ENCODE measurements at regions not wholly inside any gene's neighbourhood (a gene's known extent, or its start where the extent isn't known, plus 50 kb on each side); places are given as distances from the start of the nearest gene placed in this dataset.

DNA sequence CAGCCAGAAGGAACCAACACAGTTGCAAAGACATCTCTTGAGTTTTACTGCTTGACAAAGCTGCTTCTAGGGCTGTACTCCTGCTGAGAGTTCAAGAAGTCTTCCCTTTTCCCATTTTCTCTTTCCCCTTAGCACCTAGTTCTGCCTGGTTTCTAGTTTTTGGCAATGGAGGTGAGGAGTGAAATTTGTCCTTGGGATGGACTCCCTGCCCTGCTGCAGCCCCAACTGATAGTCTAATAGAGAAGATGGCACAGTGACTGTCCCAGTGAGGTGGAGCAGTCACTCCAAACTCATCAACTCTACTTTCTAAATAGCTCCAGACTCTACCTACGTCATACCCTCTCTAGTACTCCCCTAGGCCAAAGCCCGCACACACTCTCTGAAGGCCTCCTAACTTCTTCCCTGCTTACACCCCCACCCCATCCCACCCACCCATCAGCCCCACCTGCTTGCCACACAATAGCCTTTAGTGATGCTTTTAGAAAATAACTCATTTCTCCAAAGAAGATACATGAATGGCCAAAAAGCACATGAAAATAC lies 164.4 kb downstream of the DDX1 start:
- no peak for DNase-seq (ENCODE audit: unreplicated experiment)
- Mint-ChIP-seq H3K4me3 (ENCODE audit: unreplicated experiment) (no peak overlapping the region), H3K27me3 (ENCODE audit: insufficient read depth, unreplicated experiment) (peaks cover 65% of the 10 kb centered on the region), H3K27ac (ENCODE audit: low read depth, unreplicated experiment) (no peak overlapping the region), H3K36me3 (ENCODE audit: insufficient read depth, unreplicated experiment) (no peaks in the 10 kb centered on the region), H3K9me3 (ENCODE audit: unreplicated experiment) (no peaks in the 10 kb centered on the region), H3K4me1 (ENCODE audit: insufficient read depth, unreplicated experiment) (no peaks in the 10 kb centered on the region)
- CTCF ChIA-PET, result no interaction called here
- TF ChIP-seq CTCF (IDR thresholded peaks at IDR 0.05; ENCODE audit: unreplicated experiment), result no peak
- BruUV-seq (replicated peaks), result no TSS peak
- POLR2A ChIA-PET, result interaction anchor here (0.6 kb wide), 1 partner anchor 669 kb away, joined by 3 read pairs; no protein-coding TSS in a partner anchor
- intact Hi-C loops (cut with micrococcal nuclease), result no loop called here

GRCh38 chr2:15756882-15757819 lies 165.5 kb downstream of the DDX1 start:
- Mint-ChIP-seq H3K27me3 (ENCODE audit: insufficient read depth, unreplicated experiment) (peaks cover 68% of the 10 kb centered on the region), H3K36me3 (ENCODE audit: insufficient read depth, unreplicated experiment) (no peaks in the 10 kb centered on the region), H3K9me3 (ENCODE audit: unreplicated experiment) (no peaks in the 10 kb centered on the region), H3K4me3 (ENCODE audit: unreplicated experiment) (no peak overlapping the region), H3K4me1 (ENCODE audit: insufficient read depth, unreplicated experiment) (no peaks in the 10 kb centered on the region), H3K27ac (ENCODE audit: low read depth, unreplicated experiment) (no peak overlapping the region)
- no peak for TF ChIP-seq CTCF (IDR thresholded peaks at IDR 0.05; ENCODE audit: unreplicated experiment)
- intact Hi-C loops (cut with micrococcal nuclease), result no loop called here
- POLR2A ChIA-PET, result interaction anchor here (0.7 kb wide), 1 partner anchor 17 kb away, joined by 3 read pairs; no protein-coding TSS in a partner anchor
- DNase-seq (ENCODE audit: unreplicated experiment), result no peak
- no TSS peak for BruUV-seq (replicated peaks)
- CTCF ChIA-PET, result no interaction called here

DNA sequence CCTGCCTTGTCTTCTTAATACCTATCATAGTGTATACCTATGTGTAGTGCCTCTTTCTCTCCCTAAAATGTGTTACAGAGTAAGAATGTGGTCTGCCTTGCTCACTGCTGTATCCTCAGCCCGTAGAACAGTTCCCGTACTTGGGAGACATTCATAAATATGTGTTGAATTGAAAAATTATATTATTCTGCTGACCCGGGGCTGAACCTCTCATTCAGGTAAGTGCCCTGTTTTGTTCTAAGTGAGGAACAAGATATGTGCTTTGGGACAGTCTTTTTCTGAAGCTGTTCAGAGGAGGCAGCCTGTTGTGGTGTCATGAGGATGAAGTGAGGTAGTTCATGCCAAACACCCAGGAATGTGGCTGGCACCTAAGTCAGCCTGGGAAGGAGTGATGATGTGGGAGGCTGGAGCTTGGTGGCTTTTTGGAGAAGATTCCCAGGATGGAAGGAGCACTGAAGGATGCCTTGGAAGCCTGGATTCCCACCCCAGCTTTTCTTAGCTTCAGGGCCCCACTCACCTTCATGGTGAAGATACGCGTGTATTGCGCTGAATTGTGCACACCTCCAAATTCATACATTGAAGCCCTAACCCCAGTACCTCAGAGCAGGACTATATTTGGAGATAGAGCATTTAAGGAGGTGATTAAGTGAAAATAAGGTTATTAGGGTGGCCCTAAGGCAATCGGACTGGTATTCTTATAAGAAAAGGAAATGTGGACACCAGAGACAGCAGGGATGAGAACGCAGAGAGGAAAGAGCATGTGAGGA lies 166.3 kb downstream of the DDX1 start:
- no TSS peak for BruUV-seq (replicated peaks)
- Mint-ChIP-seq H3K4me1 (ENCODE audit: insufficient read depth, unreplicated experiment) (no peaks in the 10 kb centered on the region), H3K27me3 (ENCODE audit: insufficient read depth, unreplicated experiment) (peaks cover 67% of the 10 kb centered on the region), H3K9me3 (ENCODE audit: unreplicated experiment) (no peaks in the 10 kb centered on the region), H3K4me3 (ENCODE audit: unreplicated experiment) (no peak overlapping the region), H3K27ac (ENCODE audit: low read depth, unreplicated experiment) (no peak overlapping the region), H3K36me3 (ENCODE audit: insufficient read depth, unreplicated experiment) (no peaks in the 10 kb centered on the region)
- DNase-seq (ENCODE audit: unreplicated experiment), result no peak
- ChIA-PET POLR2A (interaction anchor here (0.7 kb wide), 1 partner anchor 16 kb away, joined by 3 read pairs; no protein-coding TSS in a partner anchor), CTCF (no interaction called here)
- intact Hi-C loops (cut with micrococcal nuclease), result no loop called here
- TF ChIP-seq CTCF (IDR thresholded peaks at IDR 0.05; ENCODE audit: unreplicated experiment), result no peak

DNA sequence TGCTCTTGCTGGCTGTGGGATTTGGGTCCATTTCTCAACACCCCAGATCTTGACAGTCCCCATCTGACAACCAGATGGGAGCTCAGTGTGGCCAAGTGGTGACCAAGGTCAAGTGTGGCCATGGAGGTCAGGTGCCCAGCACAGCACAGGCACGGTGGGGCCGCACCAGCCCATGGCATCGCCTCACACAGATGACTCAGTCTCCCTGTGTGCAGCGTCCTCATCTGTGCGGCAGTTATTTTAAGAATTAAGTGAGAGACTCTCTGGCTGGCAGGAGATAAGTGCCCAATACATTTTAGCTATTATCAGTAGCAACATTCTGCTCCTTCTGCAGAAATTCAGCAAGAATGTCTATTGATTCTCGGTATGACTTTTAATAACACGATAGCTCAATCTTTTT lies 167.2 kb downstream of the DDX1 start:
- intact Hi-C loops (cut with micrococcal nuclease), result no loop called here
- Mint-ChIP-seq H3K36me3 (ENCODE audit: insufficient read depth, unreplicated experiment) (no peaks in the 10 kb centered on the region), H3K27ac (ENCODE audit: low read depth, unreplicated experiment) (no peak overlapping the region), H3K27me3 (ENCODE audit: insufficient read depth, unreplicated experiment) (peaks cover 72% of the 10 kb centered on the region), H3K4me3 (ENCODE audit: unreplicated experiment) (no peak overlapping the region), H3K4me1 (ENCODE audit: insufficient read depth, unreplicated experiment) (no peaks in the 10 kb centered on the region), H3K9me3 (ENCODE audit: unreplicated experiment) (no peaks in the 10 kb centered on the region)
- CTCF ChIA-PET, result no interaction called here
- no TSS peak for BruUV-seq (replicated peaks)
- no peak for TF ChIP-seq CTCF (IDR thresholded peaks at IDR 0.05; ENCODE audit: unreplicated experiment)
- no peak for DNase-seq (ENCODE audit: unreplicated experiment)
- POLR2A ChIA-PET, result no interaction called here

Data from MCF 10A (cell line).